ENCODE measurements at regions not wholly inside any gene's neighbourhood (a gene's known extent, or its start where the extent isn't known, plus 50 kb on each side); places are given as distances from the start of the nearest gene placed in this dataset.

- TF ChIP-seq SIN3A (IDR thresholded peaks at IDR 0.05; ENCODE audit: borderline replicate concordance, insufficient read depth, low read length) = no peak
- no peak for TF ChIP-seq TAF1 (IDR thresholded peaks at IDR 0.05; ENCODE audit: borderline replicate concordance, insufficient read depth, low read length)
- TF ChIP-seq FOXP2 (optimal IDR thresholded peaks at IDR 0.05; ENCODE audit: borderline replicate concordance, extremely low read depth, extremely low read length, insufficient read depth) = no peak
- TF ChIP-seq, protein P1, sequence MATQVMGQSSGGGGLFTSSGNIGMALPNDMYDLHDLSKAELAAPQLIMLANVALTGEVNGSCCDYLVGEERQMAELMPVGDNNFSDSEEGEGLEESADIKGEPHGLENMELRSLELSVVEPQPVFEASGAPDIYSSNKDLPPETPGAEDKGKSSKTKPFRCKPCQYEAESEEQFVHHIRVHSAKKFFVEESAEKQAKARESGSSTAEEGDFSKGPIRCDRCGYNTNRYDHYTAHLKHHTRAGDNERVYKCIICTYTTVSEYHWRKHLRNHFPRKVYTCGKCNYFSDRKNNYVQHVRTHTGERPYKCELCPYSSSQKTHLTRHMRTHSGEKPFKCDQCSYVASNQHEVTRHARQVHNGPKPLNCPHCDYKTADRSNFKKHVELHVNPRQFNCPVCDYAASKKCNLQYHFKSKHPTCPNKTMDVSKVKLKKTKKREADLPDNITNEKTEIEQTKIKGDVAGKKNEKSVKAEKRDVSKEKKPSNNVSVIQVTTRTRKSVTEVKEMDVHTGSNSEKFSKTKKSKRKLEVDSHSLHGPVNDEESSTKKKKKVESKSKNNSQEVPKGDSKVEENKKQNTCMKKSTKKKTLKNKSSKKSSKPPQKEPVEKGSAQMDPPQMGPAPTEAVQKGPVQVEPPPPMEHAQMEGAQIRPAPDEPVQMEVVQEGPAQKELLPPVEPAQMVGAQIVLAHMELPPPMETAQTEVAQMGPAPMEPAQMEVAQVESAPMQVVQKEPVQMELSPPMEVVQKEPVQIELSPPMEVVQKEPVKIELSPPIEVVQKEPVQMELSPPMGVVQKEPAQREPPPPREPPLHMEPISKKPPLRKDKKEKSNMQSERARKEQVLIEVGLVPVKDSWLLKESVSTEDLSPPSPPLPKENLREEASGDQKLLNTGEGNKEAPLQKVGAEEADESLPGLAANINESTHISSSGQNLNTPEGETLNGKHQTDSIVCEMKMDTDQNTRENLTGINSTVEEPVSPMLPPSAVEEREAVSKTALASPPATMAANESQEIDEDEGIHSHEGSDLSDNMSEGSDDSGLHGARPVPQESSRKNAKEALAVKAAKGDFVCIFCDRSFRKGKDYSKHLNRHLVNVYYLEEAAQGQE (IDR thresholded peaks at IDR 0.05; ENCODE audit: insufficient read depth in 1 of 2, low read depth in 2 of 2, low read length in 2 of 2) = no peak
- no peak for TF ChIP-seq POLR2AphosphoS5 (IDR thresholded peaks at IDR 0.05; ENCODE audit: low read depth, low read length)
Measured at GRCh38 chr13:73283636-73284035, 224.8 kb downstream of the KLF5 start.

GRCh38 chr13:73281746-73282145, 222.9 kb downstream of the KLF5 start:
- TF ChIP-seq FOXP2 (optimal IDR thresholded peaks at IDR 0.05; ENCODE audit: borderline replicate concordance, extremely low read depth, extremely low read length, insufficient read depth) (no peak), POLR2AphosphoS5 (IDR thresholded peaks at IDR 0.05; ENCODE audit: low read depth, low read length) (no peak), SIN3A (IDR thresholded peaks at IDR 0.05; ENCODE audit: borderline replicate concordance, insufficient read depth, low read length) (no peak), TAF1 (IDR thresholded peaks at IDR 0.05; ENCODE audit: borderline replicate concordance, insufficient read depth, low read length) (no peak)
- TF ChIP-seq, protein P1 (IDR thresholded peaks at IDR 0.05; ENCODE audit: insufficient read depth in 1 of 2, low read depth in 2 of 2, low read length in 2 of 2) = no peak

DNA sequence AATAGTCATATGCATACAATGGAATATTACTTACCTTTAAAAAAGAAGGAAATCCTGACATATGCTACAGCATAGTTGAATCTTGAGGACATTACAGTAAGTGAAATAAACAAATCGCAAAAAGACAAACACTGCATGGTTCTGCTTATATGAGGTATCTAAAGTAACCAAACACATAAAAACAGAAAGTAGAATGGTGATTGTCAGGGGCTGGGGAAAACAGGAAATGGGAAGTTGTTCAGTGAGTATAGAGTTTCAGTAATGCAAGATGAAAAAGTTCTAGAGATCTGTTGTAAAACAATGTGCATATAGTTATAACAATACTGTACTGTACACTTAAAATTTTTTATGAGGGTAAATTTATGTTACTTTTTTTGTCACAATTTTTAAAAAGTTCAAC, 219.4 kb downstream of the KLF5 start:
- no peak for TF ChIP-seq TAF1 (IDR thresholded peaks at IDR 0.05; ENCODE audit: borderline replicate concordance, insufficient read depth, low read length)

GRCh38 chr13:73275163-73275562, 216.4 kb downstream of the KLF5 start:
- TF ChIP-seq FOXP2 (optimal IDR thresholded peaks at IDR 0.05; ENCODE audit: borderline replicate concordance, extremely low read depth, extremely low read length, insufficient read depth) (no peak), SIN3A (IDR thresholded peaks at IDR 0.05; ENCODE audit: borderline replicate concordance, insufficient read depth, low read length) (no peak), POLR2AphosphoS5 (IDR thresholded peaks at IDR 0.05; ENCODE audit: low read depth, low read length) (no peak), TAF1 (IDR thresholded peaks at IDR 0.05; ENCODE audit: borderline replicate concordance, insufficient read depth, low read length) (no peak)
- TF ChIP-seq, protein P1 (IDR thresholded peaks at IDR 0.05; ENCODE audit: insufficient read depth in 1 of 2, low read depth in 2 of 2, low read length in 2 of 2) = no peak

DNA sequence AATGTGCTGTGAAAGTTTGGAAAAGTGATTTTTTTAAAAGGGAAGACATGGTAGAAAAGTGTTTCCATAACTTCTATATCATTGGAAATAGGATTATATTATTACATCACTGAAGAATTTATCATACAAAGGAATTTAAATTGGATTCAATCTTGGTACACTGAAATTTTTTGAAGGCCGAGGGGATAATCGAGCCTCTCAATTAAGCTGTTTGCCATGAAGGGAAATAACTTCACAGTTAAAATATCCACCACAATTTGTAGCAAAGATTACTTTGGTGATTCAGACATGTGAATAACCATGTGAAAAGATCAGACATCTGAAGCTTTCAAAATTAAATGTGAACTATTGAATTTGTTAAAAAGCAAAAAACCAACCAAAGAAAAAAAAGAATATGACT, 215.3 kb downstream of the KLF5 start:
- TF ChIP-seq FOXP2 (optimal IDR thresholded peaks at IDR 0.05; ENCODE audit: borderline replicate concordance, extremely low read depth, extremely low read length, insufficient read depth) (no peak), POLR2AphosphoS5 (IDR thresholded peaks at IDR 0.05; ENCODE audit: low read depth, low read length) (no peak), SIN3A (IDR thresholded peaks at IDR 0.05; ENCODE audit: borderline replicate concordance, insufficient read depth, low read length) (no peak), TAF1 (IDR thresholded peaks at IDR 0.05; ENCODE audit: borderline replicate concordance, insufficient read depth, low read length) (no peak)
- TF ChIP-seq, protein P1 (IDR thresholded peaks at IDR 0.05; ENCODE audit: insufficient read depth in 1 of 2, low read depth in 2 of 2, low read length in 2 of 2) = no peak

Measured in PFSK-1 (cell line).